DMS79 treated with DMSO at 0.1 percent for 48 hours (cell line): ENCODE measurements at regions not wholly inside any gene's neighbourhood (a gene's known extent, or its start where the extent isn't known, plus 50 kb on each side); places are given as distances from the start of the nearest gene placed in this dataset.
"Not testable (repeated sequence)": the region's sequence is repeated elsewhere in the genome, so short reads cannot be mapped to it uniquely, and the experiment has no call there.

ENCODE experiments used
- DNase-seq: peaks from one replicate; lab custom pipeline; 2025; lab: John Stamatoyannopoulos, UW

DNA sequence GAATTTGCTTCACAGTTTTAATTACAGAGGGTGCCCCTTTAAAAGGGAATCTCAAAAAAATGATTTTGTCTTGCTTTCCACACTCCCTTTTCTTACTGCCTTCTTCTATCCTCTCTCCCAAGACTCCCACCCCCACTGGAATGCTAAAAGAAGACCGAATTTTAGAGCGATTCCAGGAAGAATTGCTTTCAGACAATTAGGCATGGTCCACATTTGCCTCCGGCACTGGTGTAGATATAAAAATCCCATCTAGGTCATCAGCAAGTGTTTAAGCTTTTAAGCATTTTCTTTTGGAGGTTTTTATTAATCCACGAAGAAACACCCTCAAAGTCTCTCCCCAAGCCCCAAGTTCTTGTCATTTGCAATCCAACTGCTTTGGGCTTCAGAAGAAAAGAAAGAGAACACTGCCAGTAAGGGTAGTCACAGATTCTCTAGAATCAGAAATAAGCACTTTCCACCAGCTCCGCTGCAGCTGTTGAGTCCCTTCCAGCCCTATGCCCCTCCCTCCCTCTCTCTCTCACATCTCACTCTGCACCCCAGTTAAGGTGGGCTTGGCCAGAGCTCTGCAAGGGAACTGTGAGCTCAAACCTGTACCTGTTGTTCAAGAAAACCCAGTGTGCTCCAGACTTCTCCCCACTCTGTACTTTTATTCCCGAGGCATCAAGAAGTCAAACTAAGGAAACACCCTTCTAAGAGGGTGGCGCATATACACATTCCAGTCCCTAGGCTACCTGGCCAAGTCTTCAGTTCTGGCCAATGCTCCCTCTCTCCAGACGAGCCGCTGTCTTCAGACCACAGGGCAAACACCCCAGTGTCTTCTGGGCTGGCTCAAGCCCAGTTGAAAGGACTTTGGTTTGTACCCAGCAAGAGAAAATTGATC lies 170.2 kb downstream of the RGS9 start:
- no peak for DNase-seq

DNA sequence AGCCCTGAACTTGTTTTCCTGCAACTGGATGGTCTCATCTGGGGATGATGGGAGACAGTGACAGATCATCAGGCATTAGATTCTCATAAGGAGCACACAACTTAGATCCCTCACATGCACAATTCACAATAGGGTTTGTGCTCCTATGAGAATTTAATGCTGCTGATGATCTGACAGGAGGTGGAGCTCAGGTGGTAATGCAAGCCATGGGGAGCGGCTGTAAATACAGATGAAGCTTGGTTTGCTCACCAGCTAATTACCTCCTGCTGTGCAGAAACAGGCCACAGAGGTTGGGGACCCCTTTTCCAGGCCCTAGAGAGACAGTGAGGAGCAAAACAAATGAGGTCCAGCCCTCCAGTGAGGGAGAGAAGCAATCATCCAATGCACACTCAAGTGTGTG lies 168.6 kb downstream of the RGS9 start:
- no peak for DNase-seq

DNA sequence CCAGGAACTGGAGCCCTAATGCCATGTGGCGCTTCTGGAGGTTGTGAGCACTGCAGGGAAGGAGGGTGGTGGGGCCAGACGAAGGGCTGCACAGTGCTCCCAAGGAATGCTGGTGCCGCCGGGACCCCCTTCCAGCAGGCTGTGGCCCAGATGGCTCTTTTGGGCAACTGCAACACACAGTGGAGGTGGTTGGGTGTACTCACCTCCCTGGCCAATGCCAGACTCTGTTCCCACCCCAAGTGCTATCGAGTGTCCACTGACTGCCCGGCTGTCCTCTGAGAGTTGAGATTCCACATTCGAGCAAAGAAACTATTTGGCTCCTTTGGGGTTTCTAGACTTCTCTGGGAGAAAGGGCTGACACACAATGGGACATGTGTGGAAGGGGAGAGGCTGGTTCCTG lies 167.9 kb downstream of the RGS9 start:
- DNase-seq: no peak

DNA sequence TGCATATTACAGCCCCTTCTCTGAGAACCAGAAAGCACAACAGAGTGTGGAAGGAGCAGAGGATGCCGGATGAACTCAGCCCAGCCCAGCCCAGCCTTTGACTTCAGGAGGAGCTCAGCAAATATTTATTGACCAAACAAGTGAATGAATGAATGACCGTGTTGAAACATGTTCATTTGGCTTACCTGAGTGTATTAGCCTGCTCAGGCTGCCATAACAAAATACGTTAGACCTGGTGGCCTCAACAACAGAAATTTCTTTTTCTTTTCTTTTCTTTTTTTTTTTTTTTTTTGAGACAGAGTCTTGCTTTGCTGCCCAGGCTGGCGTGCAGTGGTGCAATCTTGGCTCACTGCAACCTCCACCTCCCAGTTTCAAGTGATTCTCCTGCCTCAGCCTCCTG lies 164.7 kb downstream of the RGS9 start:
- DNase-seq: not testable (repeated sequence)

DNA sequence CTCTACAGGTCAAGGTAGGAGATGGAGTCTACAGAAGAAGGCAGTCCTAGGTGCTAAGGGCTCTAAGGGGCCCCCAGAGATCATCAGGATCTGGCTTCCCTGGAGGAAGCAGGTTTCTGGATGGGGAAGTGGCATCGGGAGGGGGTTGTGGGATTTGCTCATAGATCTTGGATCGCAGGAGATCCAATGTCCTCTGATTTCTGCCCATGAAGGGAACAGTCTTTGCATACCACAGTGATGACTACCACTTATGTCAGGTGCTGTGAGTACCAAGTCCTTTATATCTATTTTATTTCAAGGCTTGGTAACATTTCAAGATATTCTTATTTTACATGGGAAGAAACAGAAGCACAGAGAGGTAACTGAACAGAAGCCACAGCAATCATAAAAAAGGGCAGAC lies 164.0 kb downstream of the RGS9 start:
- DNase-seq: no peak

DNA sequence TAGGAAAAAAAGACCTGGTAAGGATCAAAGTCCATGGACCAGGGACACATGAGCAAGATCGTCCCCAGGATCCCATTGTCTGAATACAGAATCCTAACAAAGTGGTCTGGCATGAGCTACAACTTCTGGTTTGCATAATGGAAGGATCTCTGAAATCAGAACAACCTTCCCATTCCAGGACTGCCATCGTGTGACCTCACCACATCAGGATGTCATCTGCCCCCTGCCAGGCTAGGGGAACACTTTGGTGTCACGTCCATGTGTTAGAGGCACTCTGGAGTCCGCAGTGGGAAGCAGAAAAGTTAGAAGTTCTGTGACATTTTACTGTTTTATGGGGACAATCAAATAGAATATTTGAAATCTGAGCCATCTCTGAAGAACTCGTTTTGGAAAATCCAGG lies 160.7 kb downstream of the RGS9 start:
- no peak for DNase-seq

DNA sequence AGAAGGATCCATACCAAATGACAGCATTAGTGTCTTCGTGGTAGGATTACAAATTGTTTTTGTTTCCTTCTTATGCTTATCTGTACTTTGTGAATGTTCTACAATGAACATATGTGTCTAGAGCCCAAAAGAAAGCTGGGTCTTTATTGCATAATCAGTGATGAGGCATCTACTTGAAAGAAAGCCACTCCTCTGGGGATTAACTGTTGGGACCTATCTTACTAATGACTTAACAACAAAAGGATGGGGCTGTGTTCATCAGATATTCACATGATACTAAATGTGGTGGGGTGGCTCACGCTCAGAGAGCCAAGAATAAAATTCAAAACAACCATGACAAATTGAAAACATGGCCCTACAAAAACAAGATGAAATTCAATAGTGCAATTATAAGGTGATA lies 160.2 kb downstream of the RGS9 start:
- DNase-seq: no peak

DNA sequence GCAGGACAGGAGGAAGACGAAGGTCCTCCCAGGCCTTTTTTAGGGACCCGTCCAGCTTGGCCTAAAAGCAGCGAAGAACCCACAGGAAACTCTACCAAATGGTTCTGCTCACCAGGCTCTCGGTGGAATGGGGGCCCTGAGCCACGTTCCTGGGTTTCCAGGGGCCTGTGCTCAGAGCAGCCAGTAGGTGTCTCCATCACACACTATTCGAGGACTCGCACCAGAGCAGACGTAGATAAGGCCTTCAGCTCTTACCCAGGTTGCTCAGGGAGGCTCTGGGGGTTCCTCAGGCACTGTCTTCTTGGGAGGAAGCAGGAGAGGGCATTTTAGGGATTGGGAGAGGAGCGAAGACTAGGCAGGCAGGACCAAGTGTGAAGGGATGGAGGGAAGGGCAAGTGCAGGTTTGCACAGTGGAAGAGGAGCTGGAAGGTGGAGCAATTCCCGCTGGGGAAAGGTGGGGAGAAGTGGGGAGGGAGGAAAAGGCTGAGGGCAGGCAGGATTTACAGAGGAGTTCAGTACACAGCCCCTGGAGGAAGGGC lies 157.1 kb downstream of the RGS9 start:
- DNase-seq: peak; percentile 4

DNA sequence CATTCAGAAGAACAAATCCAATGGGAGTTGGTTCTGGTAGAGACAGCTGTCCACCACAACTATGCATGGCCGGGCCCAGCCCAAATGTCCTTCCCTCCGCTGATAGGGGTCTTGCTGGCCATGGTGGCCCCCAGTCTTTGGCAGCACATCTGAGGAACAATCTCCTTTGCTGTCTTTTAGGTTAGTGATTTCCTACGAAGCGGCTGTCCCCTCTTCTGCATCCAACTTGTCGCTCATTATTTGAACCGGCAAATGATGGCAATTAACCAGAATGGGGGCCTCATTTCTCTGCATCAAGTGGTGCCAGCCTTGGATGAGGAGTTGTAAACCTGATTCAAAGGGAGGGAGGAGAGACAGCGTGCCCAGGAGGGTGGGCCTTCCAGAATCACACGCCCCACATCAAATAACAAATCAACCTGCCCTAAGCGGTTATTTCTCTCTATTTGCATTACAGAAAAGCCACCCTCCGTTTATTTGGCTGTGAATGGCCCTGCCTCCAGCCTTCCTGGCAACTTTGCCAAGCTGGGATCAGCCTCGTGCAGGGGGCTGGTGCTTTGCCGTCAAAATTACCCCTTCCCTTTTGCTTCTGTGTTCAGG lies 156.5 kb downstream of the RGS9 start:
- no peak for DNase-seq

DNA sequence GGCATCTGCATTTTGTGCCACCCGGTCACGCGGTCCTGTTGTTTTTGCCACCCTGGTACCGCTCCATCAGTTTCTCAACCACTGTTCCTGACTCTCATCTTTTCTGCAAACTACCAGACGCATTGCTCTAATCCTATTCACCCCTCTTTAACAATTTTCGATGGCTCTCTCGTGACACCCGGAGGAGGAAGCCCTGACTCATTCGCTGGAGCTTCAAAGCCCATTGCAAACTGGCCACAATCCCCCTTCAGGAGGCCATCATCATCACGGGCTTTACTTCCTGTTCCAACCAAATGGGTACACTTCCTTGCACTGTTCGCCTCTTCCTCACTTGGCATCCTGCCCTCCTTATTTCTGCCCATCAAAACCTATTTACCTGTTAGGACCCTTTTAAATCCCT lies 155.3 kb downstream of the RGS9 start:
- DNase-seq: no peak

DNA sequence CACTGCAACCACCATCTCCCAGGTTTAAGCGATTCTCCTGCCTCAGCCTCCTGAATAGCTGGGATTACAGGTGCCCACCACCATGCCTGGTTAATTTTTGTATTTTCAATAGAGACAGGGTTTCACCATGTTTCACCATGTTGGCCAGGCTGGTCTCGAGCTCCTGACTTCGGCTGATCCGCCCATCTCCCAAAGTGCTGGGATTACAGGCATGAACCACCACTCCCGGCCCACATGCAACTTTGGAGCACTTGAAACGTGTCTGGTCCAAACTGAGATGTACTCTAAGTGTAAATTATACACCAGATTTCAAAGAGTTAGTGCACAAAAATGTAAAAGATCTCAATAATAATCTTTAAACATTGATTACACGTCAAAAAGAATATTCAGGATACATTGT lies 154.1 kb downstream of the RGS9 start:
- DNase-seq: not testable (repeated sequence)

DNA sequence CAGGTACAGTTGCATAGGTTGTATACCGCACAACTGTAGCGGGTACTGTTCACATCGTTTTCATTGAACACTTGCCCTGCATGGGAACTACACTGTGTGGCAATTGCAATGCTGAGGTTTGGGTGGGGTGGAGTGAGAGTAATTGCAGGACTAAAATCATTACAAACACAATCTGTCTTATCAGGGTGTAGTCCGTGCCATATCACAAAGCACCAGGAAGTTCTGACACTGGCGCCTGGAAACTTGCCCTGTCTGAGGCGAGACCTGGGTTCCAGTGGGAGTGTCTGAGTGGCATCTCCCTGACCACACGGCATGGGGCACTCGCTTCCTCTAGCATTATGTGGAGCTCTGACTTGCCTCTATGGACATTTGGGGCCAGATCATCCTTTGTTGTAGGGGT lies 153.4 kb downstream of the RGS9 start:
- no peak for DNase-seq

DNA sequence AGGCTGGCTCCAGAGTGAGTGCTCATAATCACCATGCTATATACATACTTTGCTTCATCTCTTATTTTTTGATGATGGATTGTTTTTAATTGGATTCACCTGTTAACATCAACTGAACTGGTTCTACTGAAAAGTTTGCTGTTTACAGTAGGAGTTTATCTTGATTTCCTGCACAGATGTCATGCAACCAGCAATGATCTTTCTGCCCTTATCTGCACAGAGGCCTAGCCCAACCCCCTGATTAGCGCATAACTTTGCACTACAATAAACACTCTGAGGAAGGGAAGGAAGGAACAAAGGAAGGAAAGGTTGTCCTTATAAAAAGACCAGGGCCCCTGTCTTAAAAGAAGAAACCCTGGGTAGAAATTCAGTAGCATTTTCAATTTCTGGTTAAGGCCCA lies 152.9 kb downstream of the RGS9 start:
- no peak for DNase-seq

DNA sequence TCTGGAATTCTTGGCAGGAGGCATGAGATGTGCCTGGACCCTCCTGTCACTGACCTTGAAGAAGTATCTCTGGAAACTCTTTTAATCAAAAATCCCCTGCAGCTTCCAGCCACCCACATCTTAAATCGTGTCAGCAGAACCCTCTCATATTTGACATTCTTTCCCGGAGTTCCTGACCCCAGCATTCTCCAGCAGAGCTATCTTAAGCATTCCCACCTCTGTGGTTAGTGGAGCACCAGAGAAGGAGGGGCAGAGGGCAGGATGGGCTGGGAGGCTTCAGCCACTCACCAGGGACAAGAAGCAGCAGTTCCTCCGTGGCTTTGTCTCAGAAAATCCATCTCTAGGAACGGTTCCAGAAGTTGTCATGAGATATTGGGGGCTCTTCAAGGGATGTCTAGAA lies 149.9 kb downstream of the RGS9 start:
- no peak for DNase-seq

DNA sequence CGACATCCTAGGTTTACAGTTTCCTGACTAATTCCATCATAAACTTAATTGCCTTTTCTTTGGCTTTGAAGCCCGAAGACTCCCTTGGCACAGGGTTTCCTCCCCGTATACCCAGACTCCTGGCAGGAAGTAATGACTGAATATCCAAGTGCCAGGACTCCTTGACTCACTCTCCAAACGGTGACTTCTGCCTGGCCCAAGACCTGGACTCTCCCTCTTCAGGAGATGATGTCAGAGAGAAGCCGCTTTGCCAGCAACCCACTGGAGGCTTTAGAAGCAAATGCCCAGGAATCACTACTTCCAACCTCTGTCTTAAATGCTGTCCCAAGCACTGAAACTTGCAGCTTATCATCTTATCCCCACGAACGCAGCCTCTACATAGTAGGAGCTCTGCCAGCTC lies 146.5 kb downstream of the RGS9 start:
- DNase-seq: no peak

DNA sequence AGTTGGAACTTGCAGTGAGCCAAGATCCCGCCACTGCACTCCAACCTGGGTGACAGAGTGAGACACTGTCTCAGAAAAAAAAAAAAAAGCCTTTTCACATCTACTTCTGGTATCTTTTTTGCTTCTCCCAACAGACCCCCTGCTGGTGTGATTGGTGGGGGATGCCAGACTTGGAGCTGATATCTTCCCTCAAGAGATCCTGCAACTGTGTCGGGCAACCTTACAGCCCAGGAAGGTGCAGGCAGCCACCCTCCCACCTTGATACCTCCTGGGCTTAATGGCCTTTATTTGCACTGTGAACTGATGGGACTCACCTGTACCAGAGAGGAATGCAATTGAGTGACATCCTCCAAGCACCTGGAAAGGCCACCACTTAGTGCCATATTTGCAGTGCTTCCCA lies 142.3 kb downstream of the RGS9 start:
- no peak for DNase-seq

DNA sequence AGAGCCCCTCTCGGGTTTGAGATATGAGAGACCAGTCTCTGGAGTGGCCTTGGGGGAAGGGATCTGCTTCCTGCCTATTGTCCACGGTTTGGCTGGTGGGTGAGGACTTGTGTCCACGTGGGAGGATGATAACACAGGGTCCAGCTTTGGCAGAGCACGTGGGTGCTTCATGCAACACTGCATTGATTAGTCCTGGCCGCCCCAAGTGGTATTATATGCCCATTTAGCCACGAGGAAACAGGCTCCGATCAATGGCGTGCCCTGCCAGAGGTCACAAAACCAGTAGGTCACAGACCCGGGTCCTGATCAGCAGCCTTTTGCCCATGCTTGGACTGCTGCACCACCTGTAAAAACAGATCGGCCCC lies 141.6 kb downstream of the RGS9 start:
- no peak for DNase-seq

DNA sequence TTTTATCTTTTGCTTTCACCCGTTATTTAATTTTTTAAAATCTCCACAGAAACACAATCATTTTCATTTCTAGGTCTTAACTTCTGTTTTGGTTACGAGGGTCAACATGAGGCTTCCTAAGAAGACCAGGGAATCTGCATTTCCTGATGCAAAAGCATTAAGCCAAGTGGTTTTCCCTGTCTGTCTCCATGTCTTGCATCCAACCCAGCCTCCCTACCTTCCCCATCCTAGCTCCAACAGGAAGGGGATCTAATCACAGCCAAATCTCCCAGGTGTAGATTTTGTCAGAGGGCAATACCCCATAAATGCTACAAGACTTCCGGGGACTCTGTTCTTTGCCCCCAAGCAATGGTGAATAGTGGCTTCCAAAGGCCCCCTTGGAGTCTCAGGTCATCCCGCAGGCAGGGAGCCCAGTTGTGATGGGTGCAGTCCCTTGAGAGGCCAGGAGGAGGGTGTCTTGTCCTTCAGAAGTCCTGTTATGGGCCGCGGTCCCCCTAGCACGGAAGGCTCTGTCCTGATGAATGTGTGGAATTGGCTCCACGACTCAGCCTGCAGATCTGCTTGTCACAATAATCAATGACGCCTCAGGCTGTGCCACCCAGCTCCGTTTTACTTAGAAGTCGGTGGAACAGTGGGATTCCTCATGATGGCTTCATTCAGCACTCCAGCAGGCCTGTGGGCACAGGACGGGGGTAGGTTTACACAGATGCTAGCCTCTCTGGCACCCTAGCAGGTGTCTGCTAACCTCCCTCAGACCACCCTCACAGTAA lies 141.1 kb downstream of the RGS9 start:
- DNase-seq: no peak

DNA sequence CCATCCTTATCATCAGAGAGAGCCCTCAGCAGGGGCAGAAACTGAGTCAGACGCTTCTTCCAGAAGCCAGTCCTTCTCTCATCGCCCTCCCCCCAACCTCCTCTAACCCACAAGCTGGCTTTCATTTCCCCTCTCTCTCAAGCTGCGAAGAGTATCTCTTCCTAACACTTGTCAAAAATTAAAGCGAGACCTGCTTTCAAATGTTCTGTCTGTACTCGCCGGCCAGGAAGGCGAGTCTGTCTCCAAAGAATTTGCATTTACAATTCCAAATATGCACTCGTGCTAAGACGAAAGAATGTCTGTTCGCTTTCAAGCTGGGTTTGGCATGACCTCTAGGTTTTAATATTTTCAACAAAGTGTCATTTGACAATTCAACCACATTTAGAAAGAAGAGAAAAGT lies 140.4 kb downstream of the RGS9 start:
- no peak for DNase-seq
